ENCODE measurements at regions not wholly inside any gene's neighbourhood (a gene's known extent, or its start where the extent isn't known, plus 50 kb on each side); places are given as distances from the start of the nearest gene placed in this dataset.
A peak's percentile ranks its signal among the peaks of the same experiment; 100 is the strongest.

DNA sequence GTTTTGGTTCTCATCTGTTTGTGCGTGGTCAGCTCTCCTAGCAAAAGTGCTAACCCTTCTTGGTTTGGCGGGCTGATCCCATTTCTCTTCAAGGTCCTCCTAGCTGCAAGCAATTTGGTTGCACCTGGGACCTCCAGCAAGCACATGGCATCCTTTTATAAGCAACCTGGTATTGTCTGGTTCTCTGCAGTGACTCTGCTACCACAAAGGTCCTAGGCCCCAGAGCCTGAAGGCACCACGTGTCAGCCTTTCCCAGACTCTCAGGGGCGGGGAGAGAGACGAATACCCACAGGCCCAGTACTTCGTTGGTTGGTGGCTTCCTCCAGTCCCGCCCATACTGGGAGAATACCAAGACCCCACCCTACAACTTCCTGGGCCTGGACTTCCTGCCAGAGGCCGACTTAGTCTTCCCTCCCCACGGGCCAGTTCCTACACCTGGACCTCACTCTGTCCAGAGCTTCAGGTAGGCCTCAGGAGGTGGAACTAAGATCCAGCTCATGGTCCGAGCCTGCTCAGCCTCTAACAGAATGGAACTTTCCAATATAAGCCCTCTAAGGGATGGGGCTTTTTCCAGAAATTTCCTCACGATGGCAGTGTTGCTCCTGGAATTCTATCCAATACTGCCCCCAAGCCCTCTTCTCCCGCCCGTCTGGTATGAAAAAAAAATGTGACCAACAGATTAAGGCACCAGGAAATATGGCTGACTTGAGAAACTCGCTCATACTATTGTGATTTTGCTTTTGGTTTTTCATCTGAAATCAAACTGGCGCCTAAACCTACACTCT is 192.5 kb upstream of the STK26 start:
- CTCF ChIA-PET = interaction anchor here (0.7 to 1.4 kb wide), 2 partner anchors 17 to 262 kb away, joined by 3 read pairs; no protein-coding TSS in a partner anchor
- TF ChIP-seq, protein P1, sequence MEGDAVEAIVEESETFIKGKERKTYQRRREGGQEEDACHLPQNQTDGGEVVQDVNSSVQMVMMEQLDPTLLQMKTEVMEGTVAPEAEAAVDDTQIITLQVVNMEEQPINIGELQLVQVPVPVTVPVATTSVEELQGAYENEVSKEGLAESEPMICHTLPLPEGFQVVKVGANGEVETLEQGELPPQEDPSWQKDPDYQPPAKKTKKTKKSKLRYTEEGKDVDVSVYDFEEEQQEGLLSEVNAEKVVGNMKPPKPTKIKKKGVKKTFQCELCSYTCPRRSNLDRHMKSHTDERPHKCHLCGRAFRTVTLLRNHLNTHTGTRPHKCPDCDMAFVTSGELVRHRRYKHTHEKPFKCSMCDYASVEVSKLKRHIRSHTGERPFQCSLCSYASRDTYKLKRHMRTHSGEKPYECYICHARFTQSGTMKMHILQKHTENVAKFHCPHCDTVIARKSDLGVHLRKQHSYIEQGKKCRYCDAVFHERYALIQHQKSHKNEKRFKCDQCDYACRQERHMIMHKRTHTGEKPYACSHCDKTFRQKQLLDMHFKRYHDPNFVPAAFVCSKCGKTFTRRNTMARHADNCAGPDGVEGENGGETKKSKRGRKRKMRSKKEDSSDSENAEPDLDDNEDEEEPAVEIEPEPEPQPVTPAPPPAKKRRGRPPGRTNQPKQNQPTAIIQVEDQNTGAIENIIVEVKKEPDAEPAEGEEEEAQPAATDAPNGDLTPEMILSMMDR (IDR thresholded peaks at IDR 0.05; ENCODE audit: unreplicated experiment) = no peak
- Mint-ChIP-seq H3K27me3 (ENCODE audit: unreplicated experiment) (no peaks in the 10 kb centered on the region), H3K27ac (ENCODE audit: unreplicated experiment) (peak overlapping the region; percentile 60), H3K36me3 (ENCODE audit: insufficient read depth, unreplicated experiment) (peaks cover 12% of the 10 kb centered on the region), H3K4me3 (ENCODE audit: low read depth, unreplicated experiment) (peak overlapping the region; percentile 71), H3K9me3 (ENCODE audit: low read depth, unreplicated experiment) (no peaks in the 10 kb centered on the region), H3K4me1 (ENCODE audit: low read depth, unreplicated experiment) (peaks cover 10% of the 10 kb centered on the region)
- TSS peak; percentile 85 for BruUV-seq (replicated peaks)
- peak; percentile 74 for DNase-seq
- intact Hi-C loops (cut with micrococcal nuclease; ENCODE audit: unreplicated experiment) = loop anchor here (10.0 kb wide), 1 partner anchor 194 kb away; the partner anchor contains the start of gene STK26

DNA sequence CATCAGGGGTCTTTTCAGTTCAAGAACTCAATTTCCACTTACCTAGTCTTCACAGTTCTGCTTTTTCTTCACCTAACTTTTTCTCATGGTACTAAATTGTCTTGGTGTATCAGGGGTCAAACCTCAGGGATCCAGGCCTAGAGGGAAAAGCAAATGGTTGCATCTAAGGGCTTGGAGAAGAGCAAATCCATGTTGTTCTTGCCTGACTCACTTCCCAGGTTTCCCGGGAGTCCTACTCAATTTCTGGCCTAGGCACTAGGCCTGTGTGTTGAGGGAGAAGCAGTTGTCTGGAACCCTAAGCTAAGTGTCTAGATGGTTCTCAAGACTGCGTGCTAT is 191.9 kb upstream of the STK26 start:
- no TSS peak for BruUV-seq (replicated peaks)
- Mint-ChIP-seq H3K27me3 (ENCODE audit: unreplicated experiment) (no peaks in the 10 kb centered on the region), H3K4me1 (ENCODE audit: low read depth, unreplicated experiment) (peaks cover 10% of the 10 kb centered on the region), H3K4me3 (ENCODE audit: low read depth, unreplicated experiment) (peak overlapping the region; percentile 71), H3K27ac (ENCODE audit: unreplicated experiment) (peak overlapping the region; percentile 60), H3K36me3 (ENCODE audit: insufficient read depth, unreplicated experiment) (peaks cover 12% of the 10 kb centered on the region), H3K9me3 (ENCODE audit: low read depth, unreplicated experiment) (no peaks in the 10 kb centered on the region)
- CTCF ChIA-PET = interaction anchor here (0.7 to 1.4 kb wide), 2 partner anchors 17 to 261 kb away, joined by 3 read pairs; no protein-coding TSS in a partner anchor
- no peak for DNase-seq
- intact Hi-C loops (cut with micrococcal nuclease; ENCODE audit: unreplicated experiment) = loop anchor here (10.0 kb wide), 1 partner anchor 194 kb away; the partner anchor contains the start of gene STK26
- TF ChIP-seq, protein P1 (IDR thresholded peaks at IDR 0.05; ENCODE audit: unreplicated experiment) = no peak

GRCh38 chrX:131836161-131836560 is 186.9 kb upstream of the STK26 start:
- no peak overlapping the region for H3K4me3 Mint-ChIP-seq (ENCODE audit: low read depth, unreplicated experiment)
- no TSS peak for BruUV-seq (replicated peaks)
- no peaks in the 10 kb centered on the region for H3K36me3 Mint-ChIP-seq (ENCODE audit: insufficient read depth, unreplicated experiment)
- no peak overlapping the region for H3K27ac Mint-ChIP-seq (ENCODE audit: unreplicated experiment)
- no peaks in the 10 kb centered on the region for H3K27me3 Mint-ChIP-seq (ENCODE audit: unreplicated experiment)
- intact Hi-C loops (cut with micrococcal nuclease; ENCODE audit: unreplicated experiment) = loop anchor here (5.0 to 10.0 kb wide), 2 partner anchors 189 to 456 kb away; partner anchors contain the start of gene STK26
- H3K4me1 Mint-ChIP-seq (ENCODE audit: low read depth, unreplicated experiment) = peaks cover 10% of the 10 kb centered on the region
- TF ChIP-seq, protein P1 (IDR thresholded peaks at IDR 0.05; ENCODE audit: unreplicated experiment) = no peak
- no peak for DNase-seq
- CTCF ChIA-PET = no interaction called here
- no peaks in the 10 kb centered on the region for H3K9me3 Mint-ChIP-seq (ENCODE audit: low read depth, unreplicated experiment)

- intact Hi-C loops (cut with micrococcal nuclease; ENCODE audit: unreplicated experiment) = loop anchor here (5.0 to 10.0 kb wide), 2 partner anchors 187 to 455 kb away; partner anchors contain the start of gene STK26
- Mint-ChIP-seq H3K36me3 (ENCODE audit: insufficient read depth, unreplicated experiment) (no peaks in the 10 kb centered on the region), H3K4me1 (ENCODE audit: low read depth, unreplicated experiment) (no peaks in the 10 kb centered on the region), H3K4me3 (ENCODE audit: low read depth, unreplicated experiment) (no peak overlapping the region), H3K9me3 (ENCODE audit: low read depth, unreplicated experiment) (no peaks in the 10 kb centered on the region), H3K27ac (ENCODE audit: unreplicated experiment) (no peak overlapping the region), H3K27me3 (ENCODE audit: unreplicated experiment) (no peaks in the 10 kb centered on the region)
- DNase-seq = no peak
- no TSS peak for BruUV-seq (replicated peaks)
- TF ChIP-seq, protein P1 (IDR thresholded peaks at IDR 0.05; ENCODE audit: unreplicated experiment) = no peak
- CTCF ChIA-PET = no interaction called here
Observed at GRCh38 chrX:131837325-131837724, 185.8 kb upstream of the STK26 start.

Measured in Calu3 (cell line).